NCI-H1417 (cell line): ENCODE measurements at regions not wholly inside any gene's neighbourhood (a gene's known extent, or its start where the extent isn't known, plus 50 kb on each side); places are given as distances from the start of the nearest gene placed in this dataset.

Source experiments
- DNase-seq, 3 experiments: peaks; one replicate each; lab custom pipeline; 2025; lab: John Stamatoyannopoulos, UW

GRCh38 chr10:117716889-117717288 lies 174.3 kb downstream of the EMX2 start:
- DNase-seq, result no peak

- DNase-seq, result peak in 1 of 3 experiments; percentile 14
Measured at GRCh38 chr10:117718986-117719920, 176.7 kb downstream of the EMX2 start.

- DNase-seq, result no peak
Measured at GRCh38 chr10:117720931-117721835, 178.6 kb downstream of the EMX2 start.

GRCh38 chr10:117721873-117722272 lies 179.3 kb downstream of the EMX2 start:
- DNase-seq, result no peak

GRCh38 chr10:117723343-117723742 lies 180.8 kb downstream of the EMX2 start:
- DNase-seq, result no peak

DNA sequence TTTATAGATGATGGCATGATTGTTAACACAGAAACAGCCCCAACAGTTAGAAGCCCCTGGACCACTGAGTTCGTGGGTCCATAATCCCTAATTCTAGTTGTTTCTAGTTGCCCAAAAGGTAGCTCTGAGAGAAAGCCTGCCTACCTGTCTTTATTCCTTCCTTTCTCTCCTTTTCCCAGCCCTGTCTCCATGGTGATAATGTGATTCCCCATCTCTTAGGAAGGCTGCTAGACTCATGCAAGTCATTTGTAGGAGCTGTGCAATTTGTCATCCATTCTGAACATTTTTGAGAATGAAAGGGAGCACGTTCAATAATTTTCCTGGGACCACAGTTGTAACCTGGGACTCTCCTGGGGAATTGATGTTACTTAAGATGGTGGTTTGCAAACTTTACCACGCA lies 183.4 kb downstream of the EMX2 start:
- peak in 1 of 3 experiments; percentile 4 for DNase-seq

DNA sequence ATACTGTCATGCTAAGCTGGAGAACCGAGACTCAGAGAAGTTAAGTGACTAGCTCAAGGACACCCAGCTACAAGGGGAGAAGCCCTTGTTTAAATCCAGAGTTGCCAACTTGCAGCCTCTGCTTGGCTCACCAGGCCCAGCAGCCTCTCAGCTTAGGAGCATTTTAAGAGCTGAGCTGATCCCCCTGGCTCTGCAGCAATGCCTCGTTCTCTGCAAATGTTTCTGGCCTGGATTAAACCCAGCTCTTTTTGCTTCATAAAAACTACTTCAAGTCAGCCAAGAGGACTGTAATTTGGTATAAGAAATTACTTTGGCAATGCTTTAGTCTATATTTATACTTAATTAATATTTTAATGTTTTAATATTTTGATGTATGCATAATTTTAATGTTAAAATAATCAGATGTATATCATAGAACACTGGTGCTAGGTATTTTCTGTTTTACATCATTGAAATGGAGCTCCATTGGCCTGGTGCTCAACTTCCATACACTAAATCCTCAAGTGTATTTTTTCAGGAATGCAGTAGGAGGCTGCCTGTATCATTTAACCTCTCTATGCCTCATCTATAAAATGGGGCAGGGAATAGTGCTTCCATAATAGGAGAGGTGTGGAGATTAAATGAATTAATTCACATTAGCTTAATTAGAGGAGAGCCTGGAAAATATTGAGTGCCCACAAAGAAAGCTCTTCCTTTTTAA lies 184.2 kb downstream of the EMX2 start:
- no peak for DNase-seq

DNA sequence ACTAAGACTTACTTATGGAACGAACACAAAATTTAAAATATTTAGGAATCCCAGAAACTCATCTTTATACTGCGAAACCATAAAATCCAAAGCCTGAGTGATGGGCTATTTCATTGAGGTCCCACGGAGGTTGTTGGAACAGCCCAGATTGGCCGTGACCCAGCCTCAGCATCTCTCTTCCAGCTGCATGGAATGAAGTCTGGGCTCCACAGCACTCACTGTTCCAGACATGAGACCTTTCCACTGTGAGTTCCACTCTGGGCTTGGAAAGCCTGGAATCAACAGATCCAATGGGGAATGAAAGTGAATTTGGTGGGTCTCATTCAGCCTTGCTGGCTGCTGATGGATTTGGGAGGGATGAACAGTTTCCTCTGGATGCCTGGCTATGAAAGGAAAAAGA lies 184.9 kb downstream of the EMX2 start:
- DNase-seq, result no peak

- no peak for DNase-seq
Measured at GRCh38 chr10:117728087-117728486, 185.5 kb downstream of the EMX2 start.

DNA sequence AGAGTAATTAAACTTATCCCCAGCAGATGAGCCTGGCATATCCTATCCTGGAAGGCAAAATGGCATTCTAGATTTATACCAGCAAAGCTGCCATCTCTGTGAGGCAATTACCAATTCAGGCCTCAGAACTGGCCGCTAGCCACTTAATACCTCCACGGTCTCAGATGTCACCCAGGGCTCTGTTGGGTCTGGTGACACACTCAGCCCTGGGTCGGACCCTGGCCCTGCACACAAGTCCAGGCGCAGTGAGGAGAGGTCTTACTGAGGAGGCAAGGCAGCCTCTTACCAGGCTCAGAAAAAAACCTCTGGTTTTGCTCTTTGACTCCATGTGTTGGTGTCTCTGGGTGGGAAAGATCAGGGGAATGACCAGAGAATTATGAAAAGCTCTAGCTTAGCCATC lies 186.6 kb downstream of the EMX2 start:
- no peak for DNase-seq

DNA sequence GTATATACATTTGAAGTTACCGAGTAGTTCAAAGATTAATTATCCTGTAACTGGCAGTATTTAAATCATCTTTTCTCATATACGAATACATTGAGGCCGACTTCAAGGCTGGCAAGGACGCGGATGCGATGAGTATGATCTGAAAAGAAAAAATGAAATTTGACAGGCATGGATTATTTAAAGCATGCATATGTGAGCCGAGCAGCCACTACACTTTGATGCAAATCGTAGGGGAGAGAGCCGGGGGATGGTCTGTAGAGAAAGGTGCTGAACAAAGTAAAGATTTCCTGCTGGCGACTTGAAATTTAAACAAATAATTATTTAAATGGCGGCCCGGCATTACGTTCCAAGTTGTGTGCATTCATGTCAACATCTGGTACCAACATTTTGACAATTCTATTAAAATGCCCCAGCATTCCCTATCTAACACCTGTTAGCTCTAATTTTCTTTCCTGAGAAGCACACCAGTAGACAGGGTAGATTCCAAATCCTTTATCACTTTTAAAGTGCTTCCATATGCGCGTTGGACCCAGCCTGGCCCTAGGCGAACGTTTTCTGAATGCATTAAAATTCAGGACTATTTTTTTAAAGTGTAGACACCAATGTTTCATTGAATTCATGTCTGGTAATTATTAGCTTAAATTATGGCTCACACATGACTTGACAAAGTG lies 188.7 kb downstream of the EMX2 start:
- peak in 1 of 3 experiments; percentile 49 for DNase-seq

DNA sequence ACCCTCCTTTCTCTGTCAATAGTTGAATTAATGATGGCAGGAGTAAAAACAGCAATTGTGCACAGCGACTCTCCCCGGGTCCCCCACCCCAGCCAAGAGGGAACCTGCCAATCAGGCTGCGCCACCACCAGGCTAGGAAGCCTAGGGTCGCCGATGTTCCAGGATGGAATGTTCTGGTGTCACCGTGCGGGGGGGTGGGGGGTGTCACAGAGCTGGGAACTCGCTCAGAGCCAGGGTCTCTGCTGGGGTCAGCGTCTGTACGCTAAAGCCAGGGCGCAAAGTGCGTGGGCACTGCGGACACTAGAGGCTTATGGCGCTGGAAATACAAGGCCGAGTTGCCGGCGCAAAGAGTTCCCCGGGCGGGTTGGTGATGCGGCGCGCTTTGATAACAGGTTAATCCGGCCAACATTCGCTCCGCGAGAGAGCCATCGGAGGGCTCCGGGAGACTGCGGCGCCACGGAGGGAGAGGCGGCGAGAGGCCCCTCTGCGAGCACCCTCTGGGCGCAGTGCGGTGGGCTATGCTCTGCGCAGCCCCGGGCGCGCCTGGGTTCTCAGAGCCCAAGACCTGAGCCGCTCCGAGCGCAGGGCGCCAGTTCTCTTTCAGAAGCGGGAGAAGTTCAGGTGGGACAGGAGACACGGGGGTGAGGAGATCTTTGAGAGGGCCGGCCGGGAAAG lies 192.3 kb downstream of the EMX2 start:
- no peak for DNase-seq

DNA sequence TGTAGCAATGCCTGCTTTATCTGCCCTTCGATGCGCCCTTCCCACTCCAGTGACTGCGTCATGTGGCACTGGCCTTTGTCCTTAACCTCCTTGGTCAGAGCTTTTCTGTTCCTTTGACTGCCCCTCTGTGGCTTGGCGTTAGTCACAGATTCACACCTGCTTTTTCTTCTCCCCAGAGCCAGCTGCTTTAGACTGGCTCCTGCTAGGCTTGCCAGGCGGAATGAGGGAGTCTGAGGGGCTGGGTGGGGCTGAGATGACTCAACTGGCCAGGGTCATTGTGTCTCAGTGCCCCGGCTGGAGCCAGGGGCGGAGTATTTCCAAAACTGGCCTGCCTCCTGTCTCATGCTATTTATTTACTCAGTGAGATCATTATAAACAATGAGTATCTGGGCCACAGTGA lies 194.1 kb downstream of the EMX2 start:
- DNase-seq, result peak in 1 of 3 experiments; percentile 1

- DNase-seq, result no peak
Measured at GRCh38 chr10:117740088-117740487, 197.5 kb downstream of the EMX2 start.

DNA sequence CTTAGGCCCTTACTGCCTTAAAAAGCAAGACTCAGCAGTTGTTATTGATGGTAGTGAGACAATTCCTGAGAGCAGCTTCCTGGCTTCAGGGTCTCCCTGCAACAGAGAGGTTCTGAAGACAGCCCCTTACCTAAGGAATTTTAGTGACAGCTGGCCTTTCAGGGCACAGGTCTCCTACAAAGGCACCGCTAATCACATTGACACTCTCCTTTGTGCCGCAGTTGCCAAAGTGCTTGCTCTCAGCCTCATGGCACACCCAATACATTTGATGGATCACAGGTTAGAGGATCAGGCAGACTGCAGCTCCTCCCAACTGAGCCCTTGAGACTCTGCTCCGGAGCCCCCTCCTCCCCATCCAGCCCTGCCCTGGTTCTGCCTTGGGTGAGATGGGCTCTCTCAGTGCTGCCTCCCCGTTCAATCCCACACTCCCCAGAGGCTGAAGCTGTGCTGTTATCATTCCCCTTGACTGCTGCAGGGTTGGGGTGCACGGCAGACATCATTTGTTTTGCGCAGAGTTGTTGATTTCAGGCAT lies 198.2 kb downstream of the EMX2 start:
- no peak for DNase-seq

GRCh38 chr10:117741524-117741923 lies 199.0 kb downstream of the EMX2 start:
- no peak for DNase-seq

DNA sequence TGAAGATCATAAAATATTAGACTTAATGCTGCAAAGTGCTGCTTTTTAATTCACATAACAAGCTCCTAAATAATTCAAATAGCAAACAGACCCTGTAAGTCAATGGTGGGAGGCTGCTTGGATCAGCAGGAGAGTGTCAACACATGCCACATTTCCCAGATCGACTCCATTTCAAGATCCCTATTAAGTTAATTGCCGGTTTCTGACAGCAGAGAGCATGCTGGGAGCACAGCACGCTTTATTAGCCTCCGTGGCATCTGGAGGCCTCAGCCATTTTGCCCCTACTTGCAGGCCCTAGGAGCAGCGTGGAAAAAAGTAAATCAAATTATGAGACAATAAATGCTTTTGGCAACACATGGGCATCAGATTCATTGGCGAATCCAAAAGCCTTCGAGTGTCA lies 201.0 kb downstream of the EMX2 start:
- DNase-seq, result peak in 2 of 3 experiments; percentile 65 to 91

GRCh38 chr10:117745301-117745700 lies 202.8 kb downstream of the EMX2 start:
- no peak for DNase-seq

DNA sequence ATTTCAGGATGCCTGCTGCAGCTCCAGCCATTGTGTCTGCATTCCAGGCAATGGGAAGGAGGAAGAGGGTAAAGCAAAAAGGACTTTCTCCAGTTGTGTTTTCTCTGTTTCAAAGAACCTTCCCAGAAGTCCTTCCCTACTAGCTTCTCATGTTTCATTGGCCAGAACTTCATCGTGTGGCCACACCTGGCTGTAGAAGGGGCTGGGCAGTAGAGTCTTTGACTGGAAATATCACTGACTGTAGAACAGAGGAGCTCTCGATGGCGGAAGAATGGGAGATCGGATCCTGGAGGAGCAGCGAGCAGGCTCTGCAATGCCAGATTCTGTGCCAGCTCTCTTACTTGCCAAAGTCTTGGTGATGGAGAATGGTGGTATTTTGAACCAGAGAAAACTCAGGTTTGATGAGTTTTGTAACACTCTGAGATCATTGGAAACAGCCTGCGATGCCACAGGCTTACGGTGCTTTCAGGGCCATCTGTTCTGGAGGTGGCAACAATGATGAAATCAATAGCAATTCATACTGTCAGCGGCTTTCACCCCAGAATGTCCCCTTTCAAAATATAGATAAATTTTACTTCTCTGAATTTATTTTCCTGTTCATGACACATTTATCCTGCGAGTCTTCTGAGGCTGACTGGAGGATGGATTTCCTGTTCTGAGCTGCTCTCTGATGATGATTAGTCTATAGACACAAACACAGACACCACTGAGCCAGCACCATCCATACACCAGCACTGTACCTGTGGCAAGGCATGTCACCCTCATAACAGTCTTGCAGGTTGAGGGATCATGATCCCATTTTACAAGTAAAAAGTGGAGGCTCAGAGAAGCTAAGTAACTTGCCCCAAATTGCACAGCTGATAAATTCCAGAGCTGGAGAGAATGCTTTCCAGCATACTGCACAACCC lies 204.2 kb downstream of the EMX2 start:
- no peak for DNase-seq

DNA sequence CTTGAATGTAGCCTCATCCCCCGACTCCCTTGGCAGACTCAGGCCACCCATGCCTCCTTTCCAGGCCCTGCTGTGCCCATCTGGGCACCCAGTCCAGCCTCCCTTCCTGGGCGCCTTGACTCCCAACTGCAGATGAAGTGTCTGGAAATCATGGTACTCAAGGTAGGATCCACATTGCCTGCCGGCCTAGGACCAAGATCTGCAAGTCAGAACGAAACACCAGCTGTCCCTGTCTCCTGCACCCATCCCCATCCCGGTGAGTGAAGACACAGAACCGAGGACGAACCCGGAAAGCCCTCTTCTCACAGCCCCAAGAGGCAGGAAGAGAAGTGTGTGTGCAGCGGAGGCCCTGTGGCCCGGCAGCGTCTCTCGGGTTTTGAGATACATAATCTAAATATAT lies 205.1 kb downstream of the EMX2 start:
- no peak for DNase-seq
